K562 (cell line): ENCODE measurements at regions not wholly inside any gene's neighbourhood (a gene's known extent, or its start where the extent isn't known, plus 50 kb on each side); places are given as distances from the start of the nearest gene placed in this dataset.

ENCODE experiments used
- ATAC-seq: fragments of 200-7000 bp; cut with Tn5 transposase; 3 replicates; pipeline ENCODE4 v1.9.1; 2020; ENCODE audit warnings: moderate library complexity
- BruUV-seq: library from RNA; stranded (reverse); fragments of 400-500 nt; replicated peaks from 2 replicates; lab custom pipeline; 2021; lab: Mats Ljungman, UMichigan
- CTCF ChIA-PET: fragments of 300-600 bp; formaldehyde crosslinking; extraction: SDS; loops from one replicate; lab custom pipeline; 2021; ENCODE audit warnings: low intra/inter-chr PET ratio; lab: Yijun Ruan, JAX
- POLR2A ChIA-PET: fragments of 300-600, 350-650 bp; sonication (Branson Sonifier 250); formaldehyde crosslinking; extraction: SDS; loops from one replicate; lab custom pipeline; 2021; ENCODE audit warnings: antibody characterized with exemption, inconsistent platforms; lab: Yijun Ruan, JAX
- DNase-seq, 4 experiments: peaks; one replicate each; pipeline versions ENCODE4 v3.0.0 to v3.0.0-alpha.2; 2011 to 2018; ENCODE audit warnings: low spot score in 3 of 4, mixed read lengths in 3 of 4; ENCODE audit errors: extremely low read depth in 1 of 4
- FAIRE-seq: peaks from 2 replicates; lab custom pipeline; 2011; peaks lifted over from hg19 to GRCh38; lab: Jason Lieb, UNC
- H2AFZ ChIP-seq: 2 replicates; pipeline ENCODE4 v1.6.0; 2011; ENCODE audit warnings: low read depth, low read length, control low read depth, inconsistent platforms
- H3K27ac ChIP-seq: fragments of 200-600 bp; 3 replicates; pipeline ENCODE4 v1.8.0; 2011; ENCODE audit warnings: low read depth, mild to moderate bottlenecking, control low read depth, inconsistent platforms, low read length, moderate library complexity, mixed read lengths; ENCODE audit errors: extremely low read depth
- H3K27me3 ChIP-seq, 2 experiments: fragments of 300-600 bp in 1 of 2; 2 replicates in 1 of 2; 3 replicates in 1 of 2; pipeline versions ENCODE4 v1.6.0 to v1.8.0; 2011; ENCODE audit warnings: inconsistent platforms in 2 of 2, low read length in 2 of 2, mild to moderate bottlenecking in 1 of 2, mixed read lengths in 1 of 2, moderate library complexity in 1 of 2; ENCODE audit not compliant: control insufficient read depth in 2 of 2, insufficient read depth in 2 of 2
- H3K36me3 ChIP-seq: fragments of 300-600 bp; 3 replicates; pipeline ENCODE4 v1.8.0; 2011; ENCODE audit warnings: mild to moderate bottlenecking, low read length, inconsistent platforms; ENCODE audit not compliant: control insufficient read depth, insufficient read depth
- H3K4me1 ChIP-seq, 2 experiments: fragments of 200-600 bp in 1 of 2; replicated peaks in 1 of 2; 2 replicates in 1 of 2; 3 replicates in 1 of 2; pipeline versions ENCODE4 v1.5.1 to v1.8.0; 2011; ENCODE audit warnings: inconsistent platforms in 2 of 2, low read length in 2 of 2, mild to moderate bottlenecking in 1 of 2, mixed read lengths in 1 of 2, moderate library complexity in 1 of 2; ENCODE audit not compliant: control insufficient read depth in 2 of 2, insufficient read depth in 2 of 2
- H3K4me2 ChIP-seq: 2 replicates; pipeline ENCODE4 v1.6.1; 2011; ENCODE audit warnings: low read length, control low read depth, inconsistent platforms, mixed read lengths; ENCODE audit not compliant: insufficient read depth
- H3K4me3 ChIP-seq: fragments of 200-600 bp; sonication (generic), shearing (Covaris generic); 2 replicates; pipeline ENCODE4 v1.5.1; 2016; ENCODE audit warnings: control low read depth, inconsistent platforms
- H3K79me2 ChIP-seq: fragments of 200-600 bp; 3 replicates; pipeline ENCODE4 v1.8.0; 2011; ENCODE audit warnings: low read length, inconsistent platforms; ENCODE audit not compliant: control insufficient read depth, insufficient read depth
- H3K9ac ChIP-seq, 2 experiments: 2 replicates each; pipeline versions ENCODE4 v1.6.0 to v1.6.1; 2011; ENCODE audit warnings: low read depth in 2 of 2, low read length in 2 of 2, control low read depth in 1 of 2, inconsistent platforms in 1 of 2, mild to moderate bottlenecking in 1 of 2, mixed read lengths in 1 of 2; ENCODE audit not compliant: insufficient read depth in 1 of 2
- H3K9me1 ChIP-seq: one replicate; pipeline ENCODE4 v1.6.0; 2011; ENCODE audit warnings: inconsistent platforms, mild to moderate bottlenecking, low read length, moderate library complexity; ENCODE audit not compliant: control insufficient read depth, insufficient read depth
- H3K9me3 ChIP-seq: replicated peaks from 2 replicates; pipeline ENCODE4 v1.5.1; 2011; ENCODE audit warnings: low read depth, low read length, inconsistent platforms; ENCODE audit not compliant: control insufficient read depth, insufficient read depth
- H4K20me1 ChIP-seq: replicated peaks from 2 replicates; pipeline ENCODE4 v1.6.1; 2011; ENCODE audit warnings: low read length, inconsistent platforms, mixed read lengths; ENCODE audit not compliant: control insufficient read depth, insufficient read depth
- BACH1 ChIP-seq: fragments of 200-800 bp; sonication (Bioruptor generic); IDR thresholded peaks from 2 replicates; pipeline ENCODE4 v1.6.1; 2016; ENCODE audit warnings: missing genetic modification characterization, missing compliant biosample characterization
- BRF1 ChIP-seq: IDR thresholded peaks from 3 replicates; pipeline ENCODE4 v1.6.1; 2011; ENCODE audit warnings: borderline replicate concordance, mild to moderate bottlenecking; ENCODE audit not compliant: insufficient read length; ENCODE audit errors: extremely low read depth
- CBFB ChIP-seq: sonication (generic); formaldehyde crosslinking; IDR thresholded peaks from 2 replicates; pipeline ENCODE4 v1.4.0; 2020; ENCODE audit warnings: mild to moderate bottlenecking, missing genetic modification reagents
- CBX8 ChIP-seq: fragments of 200-600 bp; sonication (generic); IDR thresholded peaks from 2 replicates; pipeline ENCODE4 v1.6.1; 2012; ENCODE audit warnings: borderline replicate concordance, mixed run types, low read depth, mild to moderate bottlenecking, moderate library complexity, mixed read lengths, low read length, control low read depth, inconsistent platforms; ENCODE audit not compliant: poor library complexity, severe bottlenecking; ENCODE audit errors: extremely low read depth
- FOXK1 ChIP-seq: sonication (generic); formaldehyde crosslinking; IDR thresholded peaks from 2 replicates; pipeline ENCODE4 v1.8.0; 2022; ENCODE audit warnings: missing genetic modification reagents, mild to moderate bottlenecking, borderline replicate concordance
- HCFC1 ChIP-seq: IDR thresholded peaks from 2 replicates; pipeline ENCODE4 v1.6.1; 2012; ENCODE audit warnings: low read depth, low read length, improper control_type of control experiment
- KAT2B ChIP-seq: IDR thresholded peaks from one replicate; pipeline ENCODE4 v1.6.1; 2012; ENCODE audit warnings: low read depth, mild to moderate bottlenecking, control low read depth, inconsistent platforms, low read length, moderate library complexity
- MCM2 ChIP-seq: fragments of 450-650 bp; IDR thresholded peaks from 2 replicates; pipeline ENCODE4 v1.6.1; 2017; ENCODE audit warnings: low read depth, mild to moderate bottlenecking
- NKRF ChIP-seq: fragments of 450-650 bp; IDR thresholded peaks from 2 replicates; pipeline ENCODE4 v1.6.1; 2016; ENCODE audit warnings: borderline replicate concordance
- PHF21A ChIP-seq: fragments of 450-650 bp; IDR thresholded peaks from 2 replicates; pipeline ENCODE4 v1.6.1; 2017; ENCODE audit warnings: low read depth, borderline replicate concordance
- POLR2G ChIP-seq: fragments of 200-400 bp; formaldehyde crosslinking; IDR thresholded peaks from 2 replicates; pipeline ENCODE4 v1.6.1; 2017; ENCODE audit warnings: low read depth, mild to moderate bottlenecking, antibody characterized with exemption, low read length, moderate library complexity
- PRDM10 ChIP-seq: fragments of 450-650 bp; IDR thresholded peaks from 2 replicates; pipeline ENCODE4 v1.6.1; 2018; ENCODE audit not compliant: partially characterized antibody
- SMAD1 ChIP-seq: fragments of 150-350 bp; IDR thresholded peaks from 2 replicates; pipeline ENCODE4 v1.6.1; 2014; ENCODE audit warnings: low read length, low read depth; ENCODE audit not compliant: partially characterized antibody
- ZNF3 ChIP-seq: fragments of 250-450 bp; sonication (Bioruptor Pico); IDR thresholded peaks from 2 replicates; pipeline ENCODE4 v1.5.0; 2021; ENCODE audit warnings: mild to moderate bottlenecking, moderate library complexity
- WGBS: fragments of 100-300 bp; shearing (Covaris generic); methylation state at CpG from one replicate; pipeline ENCODE4 v1.1.6; 2016; ENCODE audit warnings: low coverage, mixed read lengths; ENCODE audit not compliant: insufficient coverage; ENCODE audit errors: missing lambda C conversion rate; 5-methylcytosine and 5-hydroxymethylcytosine counted together
- in situ Hi-C: fragments of 300-500 bp; cut with MboI; formaldehyde crosslinking; loops from 4 replicates; pipeline ENCODE4 v1.15.0; 2018; ENCODE audit warnings: inconsistent platforms, mixed read lengths
- intact Hi-C: fragments of 100-400 bp; cut with micrococcal nuclease; formaldehyde crosslinking; loops from 2 replicates; pipeline ENCODE4 v1.14.2; 2022

GRCh38 chr7:1345796-1346755 lies 113.2 kb downstream of the MICALL2 start (continued):
- no peak for TF ChIP-seq PRDM10

GRCh38 chr7:1346851-1347250 lies 112.4 kb downstream of the MICALL2 start:
- Histone ChIP-seq H3K9me1 (no peaks in the 10 kb centered on the region), H3K27ac (no peak overlapping the region), H3K4me1 (peaks cover 0 to 25% of the 10 kb centered on the region in 2 experiments; a peak in 1 of 5 replicates), H4K20me1 (no peaks in the 10 kb centered on the region; the same call in none of the 2 replicates), H3K27me3 (peaks cover 23 to 74% of the 10 kb centered on the region in 2 experiments; a peak in 4 of 5 replicates), H3K9me3 (no peaks in the 10 kb centered on the region), H2AFZ (no peak overlapping the region), H3K79me2 (no peaks in the 10 kb centered on the region), H3K9ac (no peak overlapping the region), H3K4me3 (no peak overlapping the region), H3K4me2 (no peak overlapping the region), H3K36me3 (no peaks in the 10 kb centered on the region)
- ChIA-PET CTCF (no interaction called here), POLR2A (no interaction called here)
- DNase-seq (no peak), ATAC-seq (no peak), FAIRE-seq (no peak)
- WGBS = 2% methylated on average over 8 of the region's 12 CpGs
- in situ Hi-C loops (no loop called here), intact Hi-C loops (no loop called here)
- BruUV-seq = no TSS peak
- TF ChIP-seq BACH1 (tag) (no peak), SMAD1 (no peak), MCM2 (no peak), CBX8 (no peak), POLR2G (no peak), HCFC1 (no peak), PHF21A (no peak), FOXK1 (no peak), BRF1 (no peak), CBFB (CRISPR knock-in tag) (no peak), KAT2B (no peak), ZNF3 (CRISPR knock-in tag) (no peak), NKRF (no peak)
